SK-N-SH (cell line): ENCODE measurements at regions not wholly inside any gene's neighbourhood (a gene's known extent, or its start where the extent isn't known, plus 50 kb on each side); places are given as distances from the start of the nearest gene placed in this dataset.

ENCODE experiments used
- CTCF ChIA-PET: fragments of 300-600, 350-600 bp; formaldehyde crosslinking; extraction: SDS; loops from one replicate; lab custom pipeline; 2021; lab: Yijun Ruan, JAX
- POLR2A ChIA-PET: fragments of 350-600 bp; sonication (Branson Sonifier 250); formaldehyde crosslinking; extraction: SDS; loops from one replicate; lab custom pipeline; 2020; ENCODE audit warnings: antibody characterized with exemption, inconsistent platforms; lab: Yijun Ruan, JAX
- DNase-seq: peaks from one replicate; pipeline ENCODE4 v3.0.0; 2012
- H2AFZ ChIP-seq: fragments of 200-600 bp; sonication (generic); 2 replicates; pipeline ENCODE4 v1.8.1; 2016; ENCODE audit warnings: antibody characterized with exemption, mild to moderate bottlenecking, low read depth
- H3F3A ChIP-seq: fragments of 200-600 bp; sonication (generic); replicated peaks from 2 replicates; pipeline ENCODE3; 2016; ENCODE audit warnings: antibody characterized with exemption, mild to moderate bottlenecking; ENCODE audit not compliant: insufficient read depth
- H3K27ac ChIP-seq, 2 experiments: fragments of 200-500 bp in 1 of 2; fragments of 200-600 bp in 1 of 2; sonication (Bioruptor generic) in 1 of 2; sonication (generic), shearing (Covaris generic) in 1 of 2; 2 replicates each; pipeline versions ENCODE4 v1.5.1 to v1.6.1; 2014 to 2016; ENCODE audit warnings: low read depth in 2 of 2, inconsistent platforms in 1 of 2, low read length in 1 of 2, mild to moderate bottlenecking in 1 of 2, mixed read lengths in 1 of 2
- H3K27me3 ChIP-seq: fragments of 200-600 bp; sonication (generic), shearing (Covaris generic); 2 replicates; pipeline ENCODE4 v1.6.1; 2016; ENCODE audit warnings: mixed run types; ENCODE audit not compliant: insufficient read depth
- H3K36me3 ChIP-seq, 2 experiments: fragments of 200-500 bp in 1 of 2; fragments of 200-600 bp in 1 of 2; sonication (Bioruptor generic) in 1 of 2; sonication (generic) in 1 of 2; replicated peaks in 1 of 2; 2 replicates each; pipeline versions ENCODE3 to v1.5.1; 2014 to 2016; ENCODE audit warnings: low read length in 1 of 2, mild to moderate bottlenecking in 1 of 2; ENCODE audit not compliant: insufficient read depth in 2 of 2, control insufficient read depth in 1 of 2
- H3K4me1 ChIP-seq, 2 experiments: fragments of 200-500 bp in 1 of 2; fragments of 200-600 bp in 1 of 2; sonication (Bioruptor generic) in 1 of 2; sonication (generic), shearing (Covaris generic) in 1 of 2; 2 replicates each; pipeline versions ENCODE4 v1.5.1 to v1.6.1; 2014 to 2016; ENCODE audit warnings: low read depth in 1 of 2, low read length in 1 of 2, mixed run types in 1 of 2; ENCODE audit not compliant: insufficient read depth in 2 of 2, control insufficient read depth in 1 of 2
- H3K4me2 ChIP-seq: fragments of 200-600 bp; sonication (generic), shearing (Covaris generic); 2 replicates; pipeline ENCODE4 v1.6.1; 2017; ENCODE audit warnings: mixed run types
- H3K4me3 ChIP-seq, 2 experiments: fragments of 200-500 bp in 1 of 2; fragments of 200-600 bp in 1 of 2; sonication (Bioruptor generic) in 1 of 2; sonication (generic), shearing (Covaris generic) in 1 of 2; 2 replicates each; pipeline versions ENCODE4 v1.5.1 to v1.8.1; 2014 to 2016; ENCODE audit warnings: low read depth in 2 of 2, inconsistent platforms in 1 of 2, low read length in 1 of 2, mild to moderate bottlenecking in 1 of 2, mixed read lengths in 1 of 2, moderate library complexity in 1 of 2
- H3K79me2 ChIP-seq: fragments of 200-600 bp; sonication (generic); 2 replicates; pipeline ENCODE4 v1.8.1; 2017; ENCODE audit warnings: mild to moderate bottlenecking; ENCODE audit not compliant: insufficient read depth
- H3K9ac ChIP-seq: fragments of 200-600 bp; sonication (generic); 2 replicates; pipeline ENCODE4 v1.6.1; 2017; ENCODE audit warnings: mixed run types
- H3K9me2 ChIP-seq: fragments of 200-600 bp; sonication (generic); 2 replicates; pipeline ENCODE4 v1.6.1; 2017; ENCODE audit warnings: mixed run types
- H3K9me3 ChIP-seq: fragments of 200-600 bp; sonication (generic); 2 replicates; pipeline ENCODE4 v1.6.1; 2017; ENCODE audit warnings: mixed run types, mild to moderate bottlenecking, moderate library complexity
- H4K20me1 ChIP-seq: fragments of 200-600 bp; sonication (generic); 2 replicates; pipeline ENCODE4 v1.6.1; 2017; ENCODE audit warnings: mild to moderate bottlenecking, mixed run types; ENCODE audit not compliant: insufficient read depth
- CTCF ChIP-seq: fragments of 200-600 bp; sonication (generic); IDR thresholded peaks from 2 replicates; pipeline ENCODE4 v1.6.1; 2017; ENCODE audit warnings: antibody characterized with exemption, mild to moderate bottlenecking, moderate library complexity
- ELF1 ChIP-seq: IDR thresholded peaks from 2 replicates; pipeline ENCODE4 v1.4.0; 2012
- EP300 ChIP-seq, 2 experiments: IDR thresholded peaks; 2 replicates each; pipeline versions ENCODE4 v1.4.0 to v1.6.1; 2012; ENCODE audit warnings: borderline replicate concordance in 1 of 2, low read depth in 1 of 2, low read length in 1 of 2
- EZH2phosphoT487 ChIP-seq: fragments of 200-600 bp; sonication (generic); IDR thresholded peaks from 2 replicates; pipeline ENCODE4 v1.6.1; 2017; ENCODE audit warnings: low read depth, mixed run types, mild to moderate bottlenecking, antibody characterized with exemption, moderate library complexity, borderline replicate concordance
- FOSL2 ChIP-seq: IDR thresholded peaks from 2 replicates; pipeline ENCODE4 v1.4.0; 2012; ENCODE audit warnings: low read depth, mild to moderate bottlenecking, moderate library complexity, borderline replicate concordance
- FOXM1 ChIP-seq: IDR thresholded peaks from 2 replicates; pipeline ENCODE4 v1.4.0; 2012; ENCODE audit warnings: low read depth, mild to moderate bottlenecking
- GATA2 ChIP-seq: sonication (generic); formaldehyde crosslinking; IDR thresholded peaks from 2 replicates; pipeline ENCODE4 v1.5.0; 2020; ENCODE audit warnings: mild to moderate bottlenecking, missing genetic modification reagents
- JUND ChIP-seq: IDR thresholded peaks from 2 replicates; pipeline ENCODE4 v1.4.0; 2012
- MEF2A ChIP-seq: IDR thresholded peaks from 2 replicates; pipeline ENCODE4 v1.4.0; 2012; ENCODE audit warnings: low read depth, borderline replicate concordance
- NRF1 ChIP-seq: IDR thresholded peaks from 2 replicates; pipeline ENCODE4 v1.6.1; 2012; ENCODE audit warnings: low read depth, mild to moderate bottlenecking, low read length
- POLR2AphosphoS5 ChIP-seq: IDR thresholded peaks from 2 replicates; pipeline ENCODE4 v1.6.1; 2012; ENCODE audit warnings: low read depth, low read length
- RCOR1 ChIP-seq: fragments of 150-350 bp; IDR thresholded peaks from 2 replicates; pipeline ENCODE4 v1.6.1; 2017; ENCODE audit warnings: antibody characterized with exemption, low read length
- REST ChIP-seq: IDR thresholded peaks from 2 replicates; pipeline ENCODE4 v1.6.1; 2012; ENCODE audit warnings: mild to moderate bottlenecking, low read depth, low read length, moderate library complexity
- RFX5 ChIP-seq: IDR thresholded peaks from 2 replicates; pipeline ENCODE4 v1.6.1; 2012; ENCODE audit warnings: mild to moderate bottlenecking, improper control_type of control experiment, low read length
- SIN3A ChIP-seq: IDR thresholded peaks from 2 replicates; pipeline ENCODE4 v1.6.1; 2012; ENCODE audit warnings: low read depth, mild to moderate bottlenecking, low read length, moderate library complexity, borderline replicate concordance
- TAF1 ChIP-seq: IDR thresholded peaks from 2 replicates; pipeline ENCODE4 v1.6.1; 2012; ENCODE audit warnings: low read depth, mild to moderate bottlenecking, low read length, moderate library complexity, borderline replicate concordance
- USF1 ChIP-seq: IDR thresholded peaks from 2 replicates; pipeline ENCODE4 v1.4.0; 2012; ENCODE audit warnings: low read depth, borderline replicate concordance
- USF2 ChIP-seq: fragments of 150-350 bp; IDR thresholded peaks from 2 replicates; pipeline ENCODE4 v1.6.1; 2017; ENCODE audit warnings: antibody characterized with exemption, low read length, low read depth, borderline replicate concordance
- ZBTB33 ChIP-seq: IDR thresholded peaks from 2 replicates; pipeline ENCODE4 v1.4.0; 2012; ENCODE audit warnings: low read depth, borderline replicate concordance
- WGBS: methylation state at CpG from one replicate; pipeline ENCODE4 v1.1.6; 2017; ENCODE audit warnings: low lambda C conversion rate; 5-methylcytosine and 5-hydroxymethylcytosine counted together

GRCh38 chr11:41849250-41849649 lies 389.8 kb upstream of the LRRC4C start:
- Histone ChIP-seq H3K4me3 (no peak overlapping the region), H3K27ac (peak overlapping the region in 1 of 2 experiments; percentile 90; a peak in 1 of 4 replicates), H3K9me3 (no peaks in the 10 kb centered on the region), H3K79me2 (no peaks in the 10 kb centered on the region), H2AFZ (no peak overlapping the region), H3K27me3 (no peaks in the 10 kb centered on the region), H3K4me2 (no peak overlapping the region), H3F3A (no peaks in the 10 kb centered on the region), H3K9ac (no peak overlapping the region), H4K20me1 (no peaks in the 10 kb centered on the region), H3K4me1 (no peaks in the 10 kb centered on the region; a peak in 1 of 4 replicates), H3K9me2 (no peaks in the 10 kb centered on the region), H3K36me3 (no peaks in the 10 kb centered on the region)
- TF ChIP-seq SIN3A, result no peak
- TF ChIP-seq JUND, result no peak
- no peak for TF ChIP-seq RCOR1
- no peak for TF ChIP-seq POLR2AphosphoS5
- no peak for TF ChIP-seq USF2
- no peak for DNase-seq
- ChIA-PET POLR2A (no interaction called here), CTCF (interaction anchor here (1.4 kb wide), 1 partner anchor 1434 kb away, joined by 3 read pairs; no protein-coding TSS in a partner anchor)
- 20% methylated on average over 1 of the region's 1 CpG for whole genome bisulfite sequencing

GRCh38 chr11:41851743-41852142 lies 392.3 kb upstream of the LRRC4C start:
- Histone ChIP-seq H3K36me3 (no peaks in the 10 kb centered on the region), H3K4me1 (no peaks in the 10 kb centered on the region; a peak in 1 of 4 replicates), H3F3A (no peaks in the 10 kb centered on the region), H3K27ac (no peak overlapping the region), H3K9me2 (no peaks in the 10 kb centered on the region), H3K9me3 (no peaks in the 10 kb centered on the region), H3K4me2 (no peak overlapping the region), H3K9ac (no peak overlapping the region), H2AFZ (no peak overlapping the region), H4K20me1 (no peaks in the 10 kb centered on the region), H3K4me3 (no peak overlapping the region), H3K27me3 (no peaks in the 10 kb centered on the region), H3K79me2 (no peaks in the 10 kb centered on the region)
- TF ChIP-seq MEF2A (no peak), REST (no peak), TAF1 (no peak), ELF1 (no peak), FOSL2 (no peak), NRF1 (no peak), EP300 (IDR thresholded peaks at IDR 0.05; ENCODE audit: borderline replicate concordance in 1 of 2, low read depth in 1 of 2, low read length in 1 of 2) (no peak), CTCF (no peak), GATA2 (CRISPR knock-in tag) (no peak), FOXM1 (no peak), ZBTB33 (no peak), RFX5 (no peak), EZH2phosphoT487 (no peak), USF1 (no peak), RCOR1 (no peak)
- ChIA-PET POLR2A (no interaction called here), CTCF (no interaction called here)
- no peak for DNase-seq
